Smooth muscle cell (in vitro differentiated cells): ENCODE measurements at regions not wholly inside any gene's neighbourhood (a gene's known extent, or its start where the extent isn't known, plus 50 kb on each side); places are given as distances from the start of the nearest gene placed in this dataset.

Experiments used
- DNase-seq: peaks from one replicate; lab custom pipeline; 2025; ENCODE audit not compliant: unreplicated experiment; lab: John Stamatoyannopoulos, UW
- H2AFZ ChIP-seq: fragments of 200-600 bp; sonication (generic); 2 replicates; pipeline ENCODE4 v1.6.0; 2016; ENCODE audit warnings: antibody characterized with exemption, low read depth, mild to moderate bottlenecking
- H3F3A ChIP-seq: fragments of 200-600 bp; sonication (generic); 2 replicates; pipeline ENCODE4 v1.6.0; 2017; ENCODE audit warnings: antibody characterized with exemption, low read depth
- H3K27ac ChIP-seq: fragments of 200-600 bp; sonication (generic); 2 replicates; pipeline ENCODE4 v1.5.1; 2016; ENCODE audit warnings: low read depth, mild to moderate bottlenecking
- H3K27me3 ChIP-seq: fragments of 200-600 bp; sonication (generic); 2 replicates; pipeline ENCODE4 v1.6.1; 2016; ENCODE audit warnings: low read depth, mild to moderate bottlenecking
- H3K36me3 ChIP-seq: fragments of 200-600 bp; sonication (generic); 2 replicates; pipeline ENCODE4 v1.5.1; 2016; ENCODE audit warnings: low read depth
- H3K4me1 ChIP-seq: fragments of 200-600 bp; sonication (generic); 2 replicates; pipeline ENCODE4 v1.5.1; 2016; ENCODE audit warnings: low read depth
- H3K4me2 ChIP-seq: fragments of 200-600 bp; sonication (generic); 2 replicates; pipeline ENCODE4 v1.6.0; 2016; ENCODE audit warnings: mild to moderate bottlenecking
- H3K4me3 ChIP-seq: fragments of 200-600 bp; sonication (generic); 2 replicates; pipeline ENCODE4 v1.5.1; 2016; ENCODE audit warnings: mild to moderate bottlenecking
- H3K79me2 ChIP-seq: fragments of 200-600 bp; sonication (generic); 2 replicates; pipeline ENCODE4 v1.6.0; 2016; ENCODE audit warnings: low read depth, mild to moderate bottlenecking
- H3K9ac ChIP-seq: fragments of 200-600 bp; sonication (generic); 2 replicates; pipeline ENCODE4 v1.6.0; 2016; ENCODE audit warnings: low read depth
- H3K9me3 ChIP-seq: fragments of 200-600 bp; sonication (generic); replicated peaks from 2 replicates; pipeline ENCODE4 v1.5.1; 2016; ENCODE audit warnings: low read depth
- H4K20me1 ChIP-seq: fragments of 200-600 bp; sonication (generic); 2 replicates; pipeline ENCODE4 v1.6.0; 2016; ENCODE audit warnings: low read depth
- CTCF ChIP-seq: fragments of 200-600 bp; sonication (generic); IDR thresholded peaks from 2 replicates; pipeline ENCODE4 v1.5.1; 2017; ENCODE audit warnings: borderline replicate concordance, mild to moderate bottlenecking, antibody characterized with exemption; ENCODE audit not compliant: insufficient read depth, poor library complexity, severe bottlenecking
- WGBS: methylation state at CpG from one replicate; pipeline ENCODE4 v1.1.7; 2016; ENCODE audit warnings: low lambda C conversion rate; 5-methylcytosine and 5-hydroxymethylcytosine counted together

- no peaks in the 10 kb centered on the region for H3K27me3 ChIP-seq
- TF ChIP-seq CTCF = no peak
- H3K4me3 ChIP-seq = no peak overlapping the region
- H3K4me2 ChIP-seq = no peak overlapping the region
- H3K36me3 ChIP-seq = no peaks in the 10 kb centered on the region
- 90% methylated on average over 5 of the region's 5 CpGs for WGBS
- no peak overlapping the region for H3K9ac ChIP-seq
- H3K27ac ChIP-seq = no peak overlapping the region
- H3F3A ChIP-seq = no peaks in the 10 kb centered on the region
- no peak for DNase-seq
- H3K79me2 ChIP-seq = no peaks in the 10 kb centered on the region
- no peaks in the 10 kb centered on the region for H4K20me1 ChIP-seq
- H2AFZ ChIP-seq = no peak overlapping the region
- no peaks in the 10 kb centered on the region for H3K4me1 ChIP-seq
- no peaks in the 10 kb centered on the region for H3K9me3 ChIP-seq
Observed at GRCh38 chr5:12109075-12109688, 204.9 kb upstream of the CTNND2 start.

- Histone ChIP-seq H3K4me2 (no peak overlapping the region), H3K36me3 (no peaks in the 10 kb centered on the region), H3K4me1 (no peaks in the 10 kb centered on the region), H3K9ac (no peak overlapping the region), H3K9me3 (no peaks in the 10 kb centered on the region), H3F3A (no peaks in the 10 kb centered on the region), H4K20me1 (no peaks in the 10 kb centered on the region), H2AFZ (no peak overlapping the region), H3K27ac (no peak overlapping the region), H3K27me3 (no peaks in the 10 kb centered on the region), H3K4me3 (no peak overlapping the region), H3K79me2 (no peaks in the 10 kb centered on the region)
- TF ChIP-seq CTCF = no peak
- WGBS = 87% methylated on average over 3 of the region's 3 CpGs
- DNase-seq = no peak
Observed at GRCh38 chr5:12102151-12102550, 197.9 kb upstream of the CTNND2 start.

GRCh38 chr5:12100542-12100941 is 196.3 kb upstream of the CTNND2 start:
- no peak overlapping the region for H3K27ac ChIP-seq
- no peak for DNase-seq
- no peaks in the 10 kb centered on the region for H3F3A ChIP-seq
- H3K36me3 ChIP-seq = no peaks in the 10 kb centered on the region
- no peak overlapping the region for H3K4me2 ChIP-seq
- no peaks in the 10 kb centered on the region for H4K20me1 ChIP-seq
- no peaks in the 10 kb centered on the region for H3K27me3 ChIP-seq
- H3K79me2 ChIP-seq = no peaks in the 10 kb centered on the region
- H3K9me3 ChIP-seq = no peaks in the 10 kb centered on the region
- no peak overlapping the region for H3K4me3 ChIP-seq
- TF ChIP-seq CTCF = no peak
- H2AFZ ChIP-seq = no peak overlapping the region
- no peak overlapping the region for H3K9ac ChIP-seq
- no peaks in the 10 kb centered on the region for H3K4me1 ChIP-seq

- Histone ChIP-seq H3K9ac (no peak overlapping the region), H3K9me3 (no peaks in the 10 kb centered on the region), H3K4me3 (no peak overlapping the region), H3K27me3 (no peaks in the 10 kb centered on the region), H4K20me1 (no peaks in the 10 kb centered on the region), H3K79me2 (no peaks in the 10 kb centered on the region), H3K27ac (no peak overlapping the region), H2AFZ (no peak overlapping the region), H3K36me3 (no peaks in the 10 kb centered on the region), H3K4me1 (no peaks in the 10 kb centered on the region), H3K4me2 (no peak overlapping the region), H3F3A (no peaks in the 10 kb centered on the region)
- DNase-seq = no peak
- 82% methylated on average over 4 of the region's 4 CpGs for WGBS
- TF ChIP-seq CTCF = no peak
Observed at GRCh38 chr5:12099296-12099695, 195.1 kb upstream of the CTNND2 start.
